Gastroesophageal sphincter (tissue), 4 donors: ENCODE measurements at regions not wholly inside any gene's neighbourhood (a gene's known extent, or its start where the extent isn't known, plus 50 kb on each side); places are given as distances from the start of the nearest gene placed in this dataset.

Experiments used
- ATAC-seq: fragments of 150-250 bp; one replicate; pipeline ENCODE4 v1.9.1; 2016; ENCODE audit warnings: mild to moderate bottlenecking, moderate library complexity
- H3K27ac ChIP-seq, 4 donors: fragments of 200-600 bp; sonication (generic) in 3 of 4; 1 replicate in 3 of 4; 2 replicates in 1 of 4; pipeline ENCODE4 v1.5.1; 2016 to 2019
- H3K27me3 ChIP-seq: fragments of 200-600 bp; sonication (generic); one replicate; pipeline ENCODE4 v1.5.1; 2019
- H3K36me3 ChIP-seq, 2 donors: fragments of 200-600 bp; sonication (generic); one replicate each; pipeline ENCODE4 v1.5.1; 2019; ENCODE audit warnings: control low read depth in 1 of 2
- H3K4me1 ChIP-seq, 3 donors: fragments of 200-600 bp; sonication (generic); 1 replicate in 2 of 3; 2 replicates in 1 of 3; pipeline ENCODE4 v1.5.1; 2016 to 2019; ENCODE audit warnings: control low read depth in 2 of 3
- H3K4me3 ChIP-seq, 2 donors: fragments of 200-600 bp; sonication (generic); one replicate each; pipeline ENCODE4 v1.5.1; 2019; ENCODE audit warnings: mild to moderate bottlenecking in 1 of 2, moderate library complexity in 1 of 2
- H3K9me3 ChIP-seq, 3 donors: fragments of 200-600 bp; sonication (generic); one replicate each; pipeline ENCODE4 v1.5.1; 2017 to 2019; ENCODE audit warnings: control low read depth in 2 of 3
- CTCF ChIP-seq, 4 experiments: fragments of 200-600 bp in 2 of 4; fragments of 450-650 bp in 2 of 4; sonication (generic) in 1 of 4; IDR thresholded peaks; one replicate each; pipeline ENCODE4 v1.5.1; 2017 to 2019; ENCODE audit warnings: antibody characterized with exemption in 4 of 4, mild to moderate bottlenecking in 2 of 4, moderate library complexity in 2 of 4
- EP300 ChIP-seq: sonication (generic); formaldehyde crosslinking; IDR thresholded peaks from one replicate; pipeline ENCODE4 v1.6.1; 2017; ENCODE audit warnings: antibody characterized with exemption, mild to moderate bottlenecking
- POLR2A ChIP-seq, 2 donors: fragments of 450-650 bp; IDR thresholded peaks; one replicate each; pipeline ENCODE4 v1.6.1; 2017; ENCODE audit warnings: antibody characterized with exemption in 2 of 2, mild to moderate bottlenecking in 2 of 2, moderate library complexity in 1 of 2
- POLR2AphosphoS5 ChIP-seq: sonication (generic); formaldehyde crosslinking; IDR thresholded peaks from one replicate; pipeline ENCODE4 v1.6.1; 2017; ENCODE audit warnings: antibody characterized with exemption
- WGBS, 2 donors: methylation state at CpG; one replicate each; pipeline ENCODE4 v1.1.5; 2018; ENCODE audit warnings: low coverage in 1 of 2; 5-methylcytosine and 5-hydroxymethylcytosine counted together

GRCh38 chr14:47826809-47827208 is 151.4 kb upstream of the MDGA2 start:
- Histone ChIP-seq H3K9me3 (no peaks in the 10 kb centered on the region), H3K36me3 (no peaks in the 10 kb centered on the region), H3K27me3 (no peaks in the 10 kb centered on the region), H3K4me3 (no peak overlapping the region), H3K27ac (no peak overlapping the region), H3K4me1 (no peaks in the 10 kb centered on the region)
- TF ChIP-seq POLR2A (IDR thresholded peaks at IDR 0.05) (no peak), CTCF (IDR thresholded peaks at IDR 0.05) (no peak), POLR2AphosphoS5 (no peak), EP300 (no peak)
- ATAC-seq, result no peak
- WGBS, 2 donors, result 81 to 85% methylated on average over 2 of the region's 2 CpGs

DNA sequence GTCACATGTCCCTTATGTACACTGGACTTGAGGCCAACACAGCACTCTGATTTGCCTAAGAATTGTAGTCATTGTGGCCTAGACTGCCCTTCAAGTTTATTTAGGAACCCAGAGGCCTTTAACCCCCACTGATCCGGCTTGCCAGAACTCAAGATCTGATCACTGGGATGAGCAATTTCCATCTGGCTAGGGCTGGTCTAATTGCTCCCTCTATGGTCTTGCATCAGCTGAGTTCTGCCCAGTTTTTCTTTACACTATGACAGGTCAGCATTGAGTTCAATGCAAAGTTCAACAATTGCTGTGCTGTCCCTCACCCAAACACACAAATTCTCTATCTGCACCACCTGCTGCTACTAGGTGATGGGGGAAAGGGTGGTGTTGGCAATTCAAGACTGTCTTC is 146.9 kb upstream of the MDGA2 start:
- no peaks in the 10 kb centered on the region for H3K27me3 ChIP-seq
- WGBS, 2 donors, result 0% methylated on average over 1 of the region's 1 CpG; no CpG with 5 or more reads in 1 of the 2 donors
- no peaks in the 10 kb centered on the region for H3K4me1 ChIP-seq
- H3K4me3 ChIP-seq, result no peak overlapping the region
- ATAC-seq, result no peak
- H3K27ac ChIP-seq, result no peak overlapping the region
- no peaks in the 10 kb centered on the region for H3K36me3 ChIP-seq
- H3K9me3 ChIP-seq, result peaks cover 0 to 12% (median 0%) of the 10 kb centered on the region in 3 donors
- TF ChIP-seq EP300, result no peak
- no peak for TF ChIP-seq CTCF (IDR thresholded peaks at IDR 0.05)
- no peak for TF ChIP-seq POLR2AphosphoS5
- no peak for TF ChIP-seq POLR2A (IDR thresholded peaks at IDR 0.05)

DNA sequence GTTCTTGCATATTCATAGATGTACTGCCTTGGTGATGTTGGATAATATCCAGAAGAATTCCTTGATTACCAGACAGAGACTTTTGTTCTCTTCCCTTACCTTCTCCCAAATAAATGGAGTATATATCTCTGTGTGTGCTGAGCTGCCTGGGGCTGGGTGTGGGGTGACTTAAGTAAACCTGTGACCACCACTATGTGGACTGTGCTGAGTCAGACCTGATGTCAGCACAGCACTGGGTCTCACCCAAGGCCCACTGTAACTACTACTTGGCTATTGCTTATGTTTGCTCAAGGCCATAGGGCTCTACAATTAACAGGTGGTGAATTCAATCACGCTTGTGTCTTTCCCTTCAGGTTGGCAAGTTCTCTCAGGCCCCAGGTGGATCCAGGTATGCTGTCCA is 145.7 kb upstream of the MDGA2 start:
- no peak overlapping the region for H3K4me3 ChIP-seq
- TF ChIP-seq EP300, result no peak
- no peak for TF ChIP-seq POLR2A (IDR thresholded peaks at IDR 0.05)
- no peak for TF ChIP-seq POLR2AphosphoS5
- TF ChIP-seq CTCF (IDR thresholded peaks at IDR 0.05), result no peak

DNA sequence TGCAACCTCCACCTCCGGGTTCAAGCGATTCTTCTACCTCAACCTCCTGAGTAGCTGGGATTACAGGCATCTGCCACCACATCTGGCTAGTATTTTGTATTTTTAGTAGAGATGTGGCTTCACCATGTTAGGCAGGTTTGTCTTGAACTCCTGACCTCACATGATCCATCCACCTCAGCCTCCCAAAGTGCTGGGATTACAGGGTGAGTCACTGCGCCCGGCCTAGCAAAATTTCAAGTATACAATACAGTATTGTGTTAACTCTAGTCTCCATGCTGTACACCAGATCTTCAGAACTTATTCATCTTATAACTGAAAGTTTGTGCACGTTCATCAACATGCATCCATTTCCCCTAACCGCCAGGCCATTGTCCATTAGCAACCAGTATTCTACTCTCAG is 115.1 kb upstream of the MDGA2 start:
- H3K4me3 ChIP-seq, result no peak overlapping the region
- no peaks in the 10 kb centered on the region for H3K27me3 ChIP-seq
- ATAC-seq, result no peak
- H3K27ac ChIP-seq, result no peak overlapping the region
- no peak for TF ChIP-seq CTCF (IDR thresholded peaks at IDR 0.05)
- TF ChIP-seq POLR2AphosphoS5, result no peak
- no peak for TF ChIP-seq POLR2A (IDR thresholded peaks at IDR 0.05)
- no peak for TF ChIP-seq EP300
- 92 to 93% methylated on average over 4 to 6 of the region's 6 CpGs for WGBS, 2 donors
- no peaks in the 10 kb centered on the region for H3K4me1 ChIP-seq
- no peaks in the 10 kb centered on the region for H3K36me3 ChIP-seq
- H3K9me3 ChIP-seq, result no peaks in the 10 kb centered on the region

More for the DNA sequence above, 145.7 kb upstream of the MDGA2 start:
- no peaks in the 10 kb centered on the region for H3K4me1 ChIP-seq
- no peak overlapping the region for H3K27ac ChIP-seq
- H3K36me3 ChIP-seq, result no peaks in the 10 kb centered on the region
- WGBS, 2 donors, result no CpG with 5 or more reads among the region's 1 CpG
- no peak for ATAC-seq
- H3K27me3 ChIP-seq, result no peaks in the 10 kb centered on the region
- peaks cover 0 to 23% (median 0%) of the 10 kb centered on the region in 3 donors for H3K9me3 ChIP-seq

DNA sequence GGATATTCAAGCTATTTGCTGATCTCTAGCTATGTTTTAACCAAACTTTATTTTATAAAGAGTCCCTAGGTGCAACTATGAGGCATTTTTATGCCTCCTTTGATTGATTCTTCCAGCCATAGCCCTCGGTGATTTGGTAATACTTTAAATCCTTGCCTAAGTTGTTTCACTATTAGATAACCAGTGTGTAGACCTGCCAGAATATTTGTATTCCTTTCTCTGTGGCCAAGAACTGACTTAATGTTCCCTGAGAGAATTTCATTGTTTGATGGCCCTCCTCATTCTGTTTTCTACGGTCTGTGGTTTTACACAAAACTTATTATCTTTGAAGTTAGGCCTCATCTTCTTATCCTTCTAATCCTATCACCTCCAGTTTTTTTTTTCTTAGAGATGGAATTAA is 109.7 kb upstream of the MDGA2 start:
- no peaks in the 10 kb centered on the region for H3K4me1 ChIP-seq
- 60 to 83% methylated on average over 2 of the region's 2 CpGs for whole genome bisulfite sequencing, 2 donors
- TF ChIP-seq CTCF (IDR thresholded peaks at IDR 0.05), result no peak
- no peak for TF ChIP-seq EP300
- no peak for TF ChIP-seq POLR2A (IDR thresholded peaks at IDR 0.05)
- no peak for TF ChIP-seq POLR2AphosphoS5
- no peak for ATAC-seq
- no peaks in the 10 kb centered on the region for H3K9me3 ChIP-seq
- H3K27me3 ChIP-seq, result no peaks in the 10 kb centered on the region
- H3K36me3 ChIP-seq, result no peaks in the 10 kb centered on the region
- H3K4me3 ChIP-seq, result no peak overlapping the region
- no peak overlapping the region for H3K27ac ChIP-seq
